HepG2 (cell line): ENCODE measurements at regions not wholly inside any gene's neighbourhood (a gene's known extent, or its start where the extent isn't known, plus 50 kb on each side); places are given as distances from the start of the nearest gene placed in this dataset.

ENCODE experiments used
- CREM ChIP-seq, 2 experiments: sonication (generic) in 1 of 2; formaldehyde crosslinking in 1 of 2; IDR thresholded peaks; 2 replicates each; pipeline versions ENCODE4 v1.4.0 to v1.6.1; 2016 to 2020; ENCODE audit warnings: antibody characterized with exemption in 1 of 2, mild to moderate bottlenecking in 1 of 2, missing genetic modification reagents in 1 of 2
- MXD4 ChIP-seq: IDR thresholded peaks from 2 replicates; pipeline ENCODE4 v1.6.1; 2016; ENCODE audit warnings: mild to moderate bottlenecking, missing biosample characterization, missing genetic modification reagents
- MXI1 ChIP-seq: IDR thresholded peaks from 3 replicates; pipeline ENCODE4 v1.6.1; 2012; ENCODE audit warnings: low read depth, low read length, inconsistent platforms, borderline replicate concordance
- PCBP1 ChIP-seq: fragments of 200-400 bp; formaldehyde crosslinking; IDR thresholded peaks from 2 replicates; pipeline ENCODE4 v1.6.1; 2017; ENCODE audit warnings: mild to moderate bottlenecking, low read depth, low read length, borderline replicate concordance
- PHF8 ChIP-seq: sonication (generic); formaldehyde crosslinking; IDR thresholded peaks from 2 replicates; pipeline ENCODE4 v1.5.0; 2020; ENCODE audit warnings: missing genetic modification reagents
- THAP11 ChIP-seq: IDR thresholded peaks from 2 replicates; pipeline ENCODE4 v1.6.1; 2016; ENCODE audit warnings: missing biosample characterization, missing genetic modification reagents
- ZNF740 ChIP-seq: sonication (generic); formaldehyde crosslinking; IDR thresholded peaks from 2 replicates; pipeline ENCODE4 v1.4.0; 2020; ENCODE audit warnings: missing genetic modification reagents
- ZNF770 ChIP-seq: sonication (generic); formaldehyde crosslinking; IDR thresholded peaks from 2 replicates; pipeline ENCODE4 v1.5.0; 2020; ENCODE audit warnings: mild to moderate bottlenecking, missing genetic modification reagents
- TF ChIP-seq, protein P1 (sequence below): sonication (generic); formaldehyde crosslinking; IDR thresholded peaks from 2 replicates; pipeline ENCODE4 v1.8.1; 2022; ENCODE audit warnings: low read depth, mild to moderate bottlenecking, missing genetic modification reagents

- no peak for TF ChIP-seq PHF8 (CRISPR knock-in tag)
- no peak for TF ChIP-seq THAP11
- no peak for TF ChIP-seq ZNF740 (CRISPR knock-in tag)
- TF ChIP-seq PCBP1, result no peak
- TF ChIP-seq MXD4 (CRISPR knock-in tag), result no peak
- TF ChIP-seq CREM (IDR thresholded peaks at IDR 0.05), result no peak
- no peak for TF ChIP-seq CREM (CRISPR knock-in tag; IDR thresholded peaks at IDR 0.05)
- no peak for TF ChIP-seq MXI1
- no peak for TF ChIP-seq ZNF770 (CRISPR knock-in tag)
- TF ChIP-seq, protein P1, sequence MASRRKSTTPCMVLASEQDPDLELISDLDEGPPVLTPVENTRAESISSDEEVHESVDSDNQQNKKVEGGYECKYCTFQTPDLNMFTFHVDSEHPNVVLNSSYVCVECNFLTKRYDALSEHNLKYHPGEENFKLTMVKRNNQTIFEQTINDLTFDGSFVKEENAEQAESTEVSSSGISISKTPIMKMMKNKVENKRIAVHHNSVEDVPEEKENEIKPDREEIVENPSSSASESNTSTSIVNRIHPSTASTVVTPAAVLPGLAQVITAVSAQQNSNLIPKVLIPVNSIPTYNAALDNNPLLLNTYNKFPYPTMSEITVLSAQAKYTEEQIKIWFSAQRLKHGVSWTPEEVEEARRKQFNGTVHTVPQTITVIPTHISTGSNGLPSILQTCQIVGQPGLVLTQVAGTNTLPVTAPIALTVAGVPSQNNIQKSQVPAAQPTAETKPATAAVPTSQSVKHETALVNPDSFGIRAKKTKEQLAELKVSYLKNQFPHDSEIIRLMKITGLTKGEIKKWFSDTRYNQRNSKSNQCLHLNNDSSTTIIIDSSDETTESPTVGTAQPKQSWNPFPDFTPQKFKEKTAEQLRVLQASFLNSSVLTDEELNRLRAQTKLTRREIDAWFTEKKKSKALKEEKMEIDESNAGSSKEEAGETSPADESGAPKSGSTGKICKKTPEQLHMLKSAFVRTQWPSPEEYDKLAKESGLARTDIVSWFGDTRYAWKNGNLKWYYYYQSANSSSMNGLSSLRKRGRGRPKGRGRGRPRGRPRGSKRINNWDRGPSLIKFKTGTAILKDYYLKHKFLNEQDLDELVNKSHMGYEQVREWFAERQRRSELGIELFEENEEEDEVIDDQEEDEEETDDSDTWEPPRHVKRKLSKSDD (CRISPR knock-in tag), result no peak
Observed at GRCh38 chr12:67459578-67459977, 189.0 kb upstream of the DYRK2 start.
